GM18519 (cell line): ENCODE measurements at regions not wholly inside any gene's neighbourhood (a gene's known extent, or its start where the extent isn't known, plus 50 kb on each side); places are given as distances from the start of the nearest gene placed in this dataset.
A peak's percentile ranks its signal among the peaks of the same experiment; 100 is the strongest.

ENCODE experiments used
- ATAC-seq: cut with Tn5 transposase; IDR thresholded peaks from one replicate; pipeline ENCODE4 v1.9.1; 2021; ENCODE audit warnings: mild to moderate bottlenecking, moderate library complexity; ENCODE audit not compliant: unreplicated experiment, low FRiP score

DNA sequence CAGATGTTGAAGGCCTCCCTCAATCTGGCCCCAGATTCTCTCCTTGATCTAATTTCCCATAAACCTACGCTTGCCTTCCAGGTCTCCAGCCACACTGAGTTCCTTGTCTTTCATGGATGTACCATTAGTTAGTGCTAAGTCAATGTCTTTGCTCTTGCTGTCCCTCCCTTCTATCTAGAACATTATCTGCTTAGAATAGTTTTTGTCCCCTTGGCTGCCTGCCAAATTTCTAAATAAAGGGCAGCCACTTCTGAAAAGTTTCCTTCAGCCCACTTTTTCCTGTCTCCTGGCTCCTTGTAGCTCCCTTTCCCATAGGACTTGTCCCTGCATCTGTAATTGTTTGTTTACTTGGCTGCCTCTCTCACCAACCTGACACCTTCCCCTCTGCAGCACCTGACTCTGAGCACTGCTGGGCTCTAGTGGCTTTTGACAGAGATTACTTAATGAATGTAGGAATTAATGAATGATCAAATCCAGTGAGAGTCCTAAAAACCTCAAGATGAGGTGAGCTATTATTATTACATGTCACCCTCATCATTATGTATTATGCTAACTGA is 58.3 kb downstream of the CXCL12 start:
- ATAC-seq: no peak

DNA sequence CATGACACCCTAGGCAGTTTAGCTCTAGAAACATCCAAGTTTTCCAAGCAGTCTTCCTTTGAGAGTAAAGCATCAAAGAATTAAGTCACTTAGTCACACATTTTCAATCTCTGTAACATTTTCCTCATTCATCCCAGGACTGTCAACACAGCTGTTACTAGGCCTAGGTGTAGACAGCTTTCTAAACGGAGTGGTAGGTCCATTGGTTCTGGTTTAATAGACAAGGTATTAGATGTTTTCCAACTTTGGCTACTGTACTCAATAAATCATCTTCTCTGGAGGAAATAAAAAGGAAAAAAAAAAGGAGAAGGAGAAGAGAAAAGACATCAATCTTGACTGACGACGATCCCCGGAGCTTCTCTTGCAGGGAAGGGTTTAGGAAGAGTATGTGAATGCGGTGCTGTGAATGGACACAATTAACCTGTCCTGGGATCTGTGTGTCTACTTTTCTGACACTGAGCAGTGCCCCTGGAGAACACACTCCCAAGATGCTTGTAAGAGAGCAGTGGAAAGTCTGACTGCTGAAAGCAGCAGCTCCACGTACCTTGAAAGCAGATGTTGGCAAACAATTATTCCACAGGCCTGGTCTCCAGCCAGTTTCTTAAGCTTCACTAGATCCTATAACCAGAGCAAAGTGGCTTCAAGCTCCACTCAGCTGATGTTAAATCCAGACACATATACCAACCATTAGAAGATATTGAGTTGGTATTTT is 59.1 kb downstream of the CXCL12 start:
- ATAC-seq: no peak

DNA sequence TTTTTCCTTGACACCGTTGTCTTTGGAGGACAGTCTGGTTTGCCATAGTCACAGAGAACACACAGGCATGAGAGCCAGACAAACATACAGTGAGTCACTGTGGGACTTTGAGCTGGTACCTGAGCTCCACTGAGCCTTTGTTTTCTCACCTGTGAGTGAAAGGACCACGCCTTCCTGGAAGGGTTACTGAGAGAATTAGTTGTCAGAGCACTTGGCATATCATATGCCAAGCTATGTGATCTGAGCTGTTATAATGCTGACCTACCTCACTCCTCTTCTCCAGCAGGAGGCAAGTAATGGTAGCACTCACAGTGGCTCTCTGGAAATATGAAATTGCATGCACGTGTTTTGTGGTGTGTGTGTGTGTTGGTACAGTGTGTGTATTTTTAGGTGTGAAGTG is 59.7 kb downstream of the CXCL12 start:
- no peak for ATAC-seq

DNA sequence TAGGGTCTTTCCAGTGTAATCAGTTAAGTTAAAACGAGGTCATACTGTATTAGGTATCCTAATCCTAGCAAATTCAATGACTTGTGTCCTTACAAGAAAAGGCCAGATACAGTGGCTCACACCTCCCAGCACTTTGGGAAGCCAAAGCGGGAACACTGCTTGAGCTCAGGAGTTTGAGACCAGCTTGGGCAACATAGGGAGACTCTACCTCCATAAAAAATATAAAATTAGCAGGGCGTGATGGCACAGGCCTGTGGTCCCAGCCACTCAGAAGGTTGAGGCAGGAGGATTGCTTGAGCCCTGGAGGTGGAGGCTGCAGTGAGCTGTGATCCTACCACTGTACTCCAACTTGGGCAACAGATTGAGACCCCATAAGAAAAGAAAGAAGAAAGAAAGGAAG is 61.1 kb downstream of the CXCL12 start:
- ATAC-seq: no peak

DNA sequence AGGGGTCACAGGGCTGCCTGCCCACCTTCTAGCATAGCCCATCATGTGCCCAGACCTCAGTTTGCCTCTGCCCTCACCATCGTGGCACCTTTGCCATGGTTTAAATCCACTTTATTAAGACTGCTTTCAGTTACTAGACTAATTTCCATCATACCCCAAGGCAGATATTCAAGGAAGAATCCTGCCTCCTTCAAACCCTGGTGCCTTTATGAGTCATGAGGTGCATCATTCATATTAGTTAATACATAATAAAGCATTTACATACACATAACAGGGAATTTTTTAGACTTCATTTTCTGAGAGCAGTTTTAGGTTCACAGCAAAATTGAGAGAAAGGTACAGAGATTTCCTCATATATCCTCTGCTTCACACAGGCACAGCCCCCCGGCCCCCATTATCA is 62.8 kb downstream of the CXCL12 start:
- ATAC-seq: no peak

DNA sequence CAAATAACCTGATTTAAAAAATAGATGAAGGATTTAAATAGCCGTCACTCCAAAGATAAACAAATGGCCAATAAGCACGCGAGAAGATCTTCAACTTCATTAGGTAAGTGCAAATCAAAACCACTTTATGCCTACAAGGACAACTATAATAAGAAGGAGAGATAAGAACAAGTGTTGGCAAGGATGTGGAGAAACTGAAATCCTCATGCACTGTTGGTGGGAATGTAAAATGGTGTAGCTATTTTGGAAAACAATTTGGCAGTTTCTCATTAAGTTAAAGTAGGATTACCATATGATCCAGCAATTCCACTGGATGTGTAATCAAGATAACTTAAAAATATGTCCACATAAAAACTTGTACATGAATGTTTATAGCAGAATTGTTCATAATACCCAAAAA is 64.1 kb downstream of the CXCL12 start:
- ATAC-seq: no peak

DNA sequence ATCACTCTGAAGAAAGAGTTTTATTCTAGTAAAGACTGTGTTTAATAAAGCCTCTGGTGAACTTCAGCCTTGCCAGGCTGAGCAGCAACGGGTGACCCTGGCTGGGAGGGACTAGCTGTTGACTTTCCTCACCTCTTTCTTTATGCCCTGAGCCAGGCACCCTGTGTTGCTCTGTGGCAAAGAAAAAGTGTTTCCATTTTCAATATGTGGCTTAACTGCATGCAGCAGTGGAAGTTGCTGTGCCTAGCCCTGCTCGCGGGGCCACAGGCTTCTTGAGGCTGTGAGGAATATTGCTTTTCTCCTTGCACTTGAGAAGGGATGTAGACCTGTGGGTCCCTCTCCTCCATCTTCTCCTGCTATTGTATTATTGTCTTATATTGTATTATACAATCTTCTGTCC is 67.0 kb downstream of the CXCL12 start:
- ATAC-seq: no peak

DNA sequence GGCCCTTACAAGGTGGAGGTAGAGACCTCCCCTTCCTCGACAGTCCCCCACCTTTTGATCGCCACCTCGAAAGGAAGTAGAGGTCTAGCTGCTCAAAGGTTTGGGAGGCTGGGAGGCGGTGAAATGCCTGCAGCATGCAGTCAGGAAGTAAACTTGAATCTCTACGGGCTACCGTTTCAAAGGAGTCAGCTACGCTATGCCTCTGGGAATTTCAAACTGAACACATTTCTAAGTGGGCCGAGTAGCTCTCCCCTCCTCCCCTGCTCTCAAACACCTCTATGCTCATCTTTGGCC is 68.0 kb downstream of the CXCL12 start:
- ATAC-seq: no peak

DNA sequence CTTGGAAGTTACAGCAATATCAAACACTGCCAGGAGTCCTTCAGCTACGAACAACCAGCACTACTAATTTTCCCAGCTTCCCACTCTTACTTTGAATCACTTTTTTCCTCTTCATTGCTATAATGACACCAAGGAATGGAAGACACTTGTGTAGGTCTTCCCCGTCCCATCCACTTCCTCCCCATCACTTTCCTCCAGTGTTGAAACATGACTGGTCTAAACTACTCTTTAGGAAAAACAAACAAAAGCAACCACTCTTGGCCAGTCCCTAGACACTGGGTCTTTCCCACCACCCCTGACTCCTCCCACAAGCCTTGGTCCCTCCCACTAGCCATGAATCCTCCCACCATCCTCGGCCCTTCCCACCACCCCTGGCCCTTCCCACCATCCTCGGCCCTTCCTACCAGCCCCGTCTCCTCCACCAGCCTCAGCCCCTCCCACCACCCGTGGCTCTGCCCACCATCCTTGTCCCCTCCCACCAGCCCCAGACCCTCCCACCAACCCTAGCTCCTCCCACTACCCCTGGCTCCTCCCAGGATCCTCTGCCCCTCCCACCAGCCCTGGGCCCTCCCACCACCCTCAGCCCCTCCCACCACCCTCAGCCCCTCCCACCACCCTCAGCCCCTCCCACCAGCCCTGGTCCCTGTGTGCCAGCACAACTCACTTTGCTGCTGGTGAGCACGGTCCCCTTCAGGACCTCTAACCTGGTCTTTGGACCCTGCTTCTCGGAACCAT is 68.5 kb downstream of the CXCL12 start:
- no peak for ATAC-seq

DNA sequence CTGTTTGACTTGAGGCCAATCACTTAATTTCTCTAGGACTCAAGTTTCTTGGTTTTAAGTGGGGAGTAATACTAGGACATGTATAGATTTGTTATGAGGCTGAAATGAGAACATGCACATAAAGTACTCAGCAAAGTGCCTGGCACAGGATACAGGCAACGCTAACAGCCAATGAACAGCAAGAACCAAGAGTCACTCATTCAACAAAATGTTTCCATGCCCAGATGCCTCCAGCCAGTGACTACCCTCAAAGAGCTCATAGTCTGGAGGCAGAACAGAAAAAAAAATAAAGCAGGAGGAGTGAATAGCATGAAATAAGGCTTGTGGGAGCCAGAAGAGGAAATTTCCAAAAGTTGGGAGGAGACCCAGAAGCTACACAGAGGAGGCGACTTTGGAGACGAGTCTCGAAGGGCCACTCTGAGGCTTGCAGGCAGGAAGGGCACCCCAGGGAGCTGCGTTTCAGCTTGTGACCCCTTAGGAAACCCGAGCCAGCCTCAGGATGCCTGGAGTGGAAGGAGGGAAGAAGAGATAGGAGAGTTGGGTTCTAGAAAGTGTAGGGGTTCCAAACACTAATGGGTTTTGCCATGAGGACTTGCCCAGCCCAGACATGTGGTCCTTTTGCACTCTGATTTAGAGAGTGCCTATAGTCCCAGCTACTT is 70.0 kb downstream of the CXCL12 start:
- ATAC-seq: no peak

DNA sequence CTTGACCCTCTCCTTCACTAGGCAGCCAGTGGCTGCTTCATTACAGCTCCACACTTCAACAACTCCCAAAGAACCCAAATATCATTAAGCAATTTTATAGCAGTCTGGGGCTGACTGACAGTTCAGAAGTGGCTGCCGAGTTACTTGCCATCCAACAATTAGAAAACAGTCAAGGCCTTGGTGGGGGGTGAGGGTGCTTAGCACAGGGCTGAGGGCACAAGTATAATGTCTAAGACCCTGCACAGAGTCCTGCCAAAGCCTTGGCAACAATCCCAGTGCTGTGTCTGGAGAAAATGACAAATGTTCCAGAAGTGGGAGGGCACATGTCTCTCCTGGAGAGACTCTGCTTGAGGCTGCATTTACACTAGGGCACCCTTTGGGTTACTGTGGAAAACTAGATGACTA is 71.1 kb downstream of the CXCL12 start:
- ATAC-seq: no peak

DNA sequence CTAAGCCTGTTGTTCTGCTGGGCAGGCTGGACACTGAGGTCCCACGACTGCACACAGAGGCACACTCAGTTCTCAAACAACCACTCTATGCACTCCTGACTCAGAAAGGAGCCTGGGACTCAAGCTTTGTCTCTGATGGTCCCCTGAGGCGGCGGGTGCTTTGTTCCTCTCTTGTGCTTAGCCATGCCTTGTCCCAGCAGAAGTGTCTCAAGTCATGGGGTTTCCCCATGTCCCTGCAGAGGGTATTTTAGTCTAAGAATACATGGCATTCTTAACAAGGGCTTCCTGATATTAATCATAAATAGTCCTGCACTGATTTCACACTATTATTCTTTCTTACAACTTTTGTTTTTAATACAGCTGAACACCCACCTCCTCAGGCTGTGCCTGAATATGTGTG is 72.5 kb downstream of the CXCL12 start:
- no peak for ATAC-seq

DNA sequence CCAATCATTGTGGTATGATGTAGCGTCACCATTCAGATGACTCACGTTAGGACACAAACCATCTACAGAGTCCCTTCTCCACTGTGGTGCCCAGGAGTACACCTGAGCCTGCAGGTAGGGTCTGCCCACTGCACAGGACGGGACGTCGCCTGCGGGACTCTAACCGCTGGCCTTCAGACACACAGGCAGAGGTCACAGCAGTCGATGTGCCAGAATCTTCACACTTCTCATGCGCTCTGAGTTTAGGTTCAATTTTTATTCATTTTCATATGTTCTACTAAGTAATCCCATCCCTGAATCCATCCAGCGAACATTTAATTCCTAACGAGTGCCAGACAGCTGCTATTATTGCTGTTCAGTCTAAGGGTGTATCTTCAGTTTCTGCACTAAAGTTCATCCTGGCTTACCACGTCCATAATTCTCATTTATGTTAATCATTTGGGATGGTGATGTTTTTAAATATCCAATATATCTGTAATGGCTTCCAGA is 73.3 kb downstream of the CXCL12 start:
- ATAC-seq: no peak

DNA sequence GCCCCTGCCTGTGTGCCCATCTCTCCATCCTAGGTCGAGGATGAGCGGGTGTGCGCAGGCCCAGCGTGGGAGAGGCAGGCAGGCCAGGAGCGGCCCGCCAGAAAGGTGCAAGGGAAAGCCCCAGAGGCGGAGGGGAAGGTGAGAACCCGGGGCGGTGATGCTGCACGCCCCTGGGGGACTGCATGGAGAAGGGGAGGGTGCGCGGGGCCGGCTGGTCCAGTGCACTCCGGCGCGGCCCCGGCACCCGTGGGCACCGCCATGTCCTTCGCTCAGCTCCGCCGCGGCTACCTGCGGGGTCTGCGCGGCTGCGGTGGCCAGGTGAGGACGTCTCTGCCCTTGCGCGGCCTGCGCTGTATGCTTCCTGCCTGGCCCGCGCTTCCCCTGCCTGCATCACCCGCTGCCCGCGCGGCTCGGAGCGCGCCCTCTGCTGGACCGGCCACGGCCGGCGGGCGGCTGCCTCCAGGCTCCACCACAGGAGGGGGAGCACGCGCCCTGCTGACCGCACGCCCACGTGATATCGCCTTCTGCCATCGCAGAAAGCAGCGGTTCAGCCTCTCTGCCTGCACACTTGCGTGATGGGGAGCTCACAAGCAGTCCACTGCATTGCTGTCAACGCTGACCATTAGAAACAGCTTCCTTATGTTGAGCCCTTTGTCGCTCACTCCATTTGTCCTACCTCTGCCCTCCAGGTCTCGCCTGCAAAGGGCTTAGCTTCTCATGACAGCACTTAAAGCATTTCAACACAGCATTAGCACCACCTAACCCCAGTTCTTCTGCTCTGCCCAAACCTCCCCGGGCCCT is 73.9 kb downstream of the CXCL12 start:
- ATAC-seq: peak; percentile 88

DNA sequence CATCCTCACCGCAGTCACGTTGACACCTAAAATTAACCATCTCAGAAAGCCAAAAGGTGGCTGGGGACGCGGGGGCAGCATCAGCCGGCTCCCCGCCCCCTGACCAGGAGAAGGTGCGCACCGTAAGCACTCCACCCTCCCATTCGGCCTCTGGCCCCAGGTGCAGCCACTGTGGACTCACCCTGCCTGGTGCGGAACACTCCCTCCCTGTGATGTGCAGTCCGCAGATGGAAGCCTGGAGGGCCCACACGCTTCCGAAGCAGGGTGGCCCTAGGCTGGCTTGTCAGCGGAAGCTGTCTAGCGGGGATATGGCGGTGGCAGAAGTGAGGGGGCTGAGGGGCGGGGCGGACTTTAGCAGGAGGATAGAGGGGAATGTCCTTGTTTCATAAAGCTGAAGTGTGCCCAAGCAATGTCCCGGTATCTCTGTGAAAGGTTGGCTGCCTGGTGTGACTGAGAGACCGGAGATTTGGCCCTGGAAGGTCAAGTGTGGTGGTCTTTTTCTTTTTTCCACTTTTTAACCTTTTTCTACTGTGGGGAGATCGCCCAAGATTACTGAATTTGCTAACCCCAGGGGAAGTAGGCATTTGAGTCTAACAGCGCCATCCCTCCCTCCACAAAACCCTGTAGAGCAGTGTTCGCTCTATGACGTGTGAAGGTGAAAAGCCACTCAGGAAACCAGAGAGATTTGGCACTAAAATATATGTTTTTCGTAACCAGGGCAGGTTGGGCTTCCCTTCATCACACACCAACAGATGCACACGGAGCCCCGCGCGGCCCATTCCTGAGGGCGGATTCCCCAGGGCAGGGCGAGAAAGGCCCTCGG is 74.7 kb downstream of the CXCL12 start:
- no peak for ATAC-seq

DNA sequence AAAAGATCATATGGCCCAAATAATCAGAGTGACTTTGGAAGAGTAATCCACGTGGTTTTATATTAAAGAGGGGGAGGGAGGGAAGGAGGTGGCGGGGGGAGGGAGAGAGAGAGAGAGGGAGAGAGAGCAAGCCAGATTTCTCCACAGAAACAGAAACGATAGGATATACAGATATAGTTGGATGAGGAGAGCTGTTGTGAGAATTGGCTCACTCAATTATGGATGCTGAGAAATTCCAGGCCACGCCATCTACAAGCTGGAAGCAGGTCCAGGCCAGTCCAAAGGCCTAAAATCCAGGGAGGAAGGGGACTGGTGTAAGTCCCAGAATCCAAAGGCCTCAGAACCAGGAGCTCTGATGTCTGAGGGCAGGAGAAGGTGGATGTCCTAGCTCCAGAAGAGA is 75.5 kb downstream of the CXCL12 start:
- ATAC-seq: no peak

DNA sequence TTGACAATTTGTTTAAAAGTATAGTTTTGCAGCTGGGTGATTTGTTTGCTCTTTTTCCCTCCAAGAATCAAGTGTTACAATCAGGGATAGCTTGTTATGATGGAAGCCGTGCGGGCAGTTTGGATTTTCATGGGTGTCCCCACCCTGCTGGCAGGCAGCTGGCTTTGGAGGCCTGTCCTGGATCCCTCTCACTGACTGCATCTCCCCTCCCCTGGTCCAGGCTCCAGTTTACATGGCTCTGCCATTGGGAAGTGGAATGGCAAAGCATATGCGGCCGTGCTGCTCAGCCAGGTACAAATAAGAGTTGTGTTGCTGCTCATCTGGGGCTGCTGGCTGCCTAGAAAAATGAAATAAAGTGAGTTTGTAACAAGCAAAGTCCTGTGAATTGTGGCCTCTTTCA is 76.0 kb downstream of the CXCL12 start:
- no peak for ATAC-seq

DNA sequence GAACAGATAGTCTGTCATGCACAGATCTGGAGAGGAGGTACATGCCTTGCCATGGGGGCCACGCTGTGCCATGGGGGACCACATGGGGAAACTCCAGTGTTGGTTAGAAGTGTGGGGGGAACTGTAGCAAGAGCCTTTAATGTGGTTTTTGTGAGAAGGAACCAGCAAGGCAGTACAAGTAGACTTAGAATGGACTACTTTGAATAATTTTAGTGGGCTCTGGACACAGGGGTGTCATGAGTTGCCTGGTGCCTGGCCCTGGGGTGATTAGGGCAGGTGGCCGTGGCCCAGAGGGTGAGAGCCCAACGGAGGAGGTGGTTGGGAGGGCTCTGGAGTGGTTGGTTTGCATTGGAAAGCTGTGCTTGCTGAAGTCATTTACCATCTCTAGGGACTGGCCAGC is 77.2 kb downstream of the CXCL12 start:
- ATAC-seq: no peak

DNA sequence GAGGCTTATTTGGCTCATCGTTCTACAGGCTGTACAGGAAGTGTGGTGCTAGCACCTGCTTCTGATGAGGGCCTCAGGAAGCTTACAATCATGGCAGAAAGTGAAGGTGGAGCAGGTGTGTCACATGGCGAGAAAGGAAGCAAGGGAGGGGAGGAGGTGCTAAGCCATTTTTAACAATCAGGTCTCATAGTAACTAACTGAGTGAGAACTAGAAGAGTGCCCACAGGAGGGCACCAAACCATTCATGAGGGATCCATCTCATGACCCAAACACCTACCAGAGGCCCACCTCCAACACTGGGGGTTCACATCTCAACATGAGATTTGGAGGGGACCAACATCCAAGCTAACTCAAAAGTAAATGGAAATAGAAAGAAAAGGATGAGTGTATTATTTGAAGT is 78.1 kb downstream of the CXCL12 start:
- ATAC-seq: no peak

DNA sequence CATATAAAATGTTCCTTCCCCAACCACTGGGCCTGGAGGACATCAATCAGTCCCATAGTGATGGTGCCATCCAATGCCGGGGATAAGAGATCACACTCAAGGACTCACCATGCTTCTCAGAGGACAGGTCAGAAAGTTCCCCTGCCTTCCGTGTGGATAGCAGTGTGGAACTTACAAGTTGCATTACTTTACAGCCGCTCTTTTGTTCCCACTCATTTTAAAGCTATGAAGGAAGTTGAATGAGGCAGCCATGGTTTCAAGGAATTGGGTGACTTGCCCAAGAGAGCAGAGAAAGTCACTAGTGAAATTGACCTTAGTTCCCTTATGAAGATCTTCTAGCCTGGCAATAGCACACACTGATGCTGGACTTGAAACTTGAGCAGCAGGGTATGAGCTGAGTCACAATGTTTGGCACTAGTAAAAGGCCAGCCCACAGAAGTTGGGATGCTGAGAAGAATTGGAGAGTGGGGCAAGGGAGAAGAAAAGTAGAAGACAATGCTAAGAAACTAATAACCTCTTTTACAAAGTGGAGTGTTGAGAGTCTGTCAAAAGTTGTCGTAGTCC is 78.7 kb downstream of the CXCL12 start:
- no peak for ATAC-seq
